GM12874 (cell line): ENCODE measurements at regions not wholly inside any gene's neighbourhood (a gene's known extent, or its start where the extent isn't known, plus 50 kb on each side); places are given as distances from the start of the nearest gene placed in this dataset.

ENCODE experiments used
- CTCF ChIP-seq: IDR thresholded peaks from 2 replicates; pipeline ENCODE4 v1.5.1; 2011; ENCODE audit warnings: low read depth, mild to moderate bottlenecking, control low read depth, low read length, moderate library complexity; ENCODE audit not compliant: insufficient read depth

- TF ChIP-seq CTCF, result no peak
These were observed 148.4 kb downstream of the C5orf15 start for GRCh38 chr5:133819977-133820471.

- TF ChIP-seq CTCF, result no peak
These were observed 149.4 kb downstream of the C5orf15 start for GRCh38 chr5:133818869-133819600.

- TF ChIP-seq CTCF, result no peak
These were observed 150.4 kb downstream of the C5orf15 start for GRCh38 chr5:133818031-133818431.

- TF ChIP-seq CTCF, result no peak
These were observed 151.0 kb downstream of the C5orf15 start for GRCh38 chr5:133817456-133817855.

- TF ChIP-seq CTCF, result no peak
These were observed 151.6 kb downstream of the C5orf15 start for GRCh38 chr5:133816791-133817190.

GRCh38 chr5:133814152-133814551, 154.3 kb downstream of the C5orf15 start:
- TF ChIP-seq CTCF, result no peak

GRCh38 chr5:133811168-133811567, 157.3 kb downstream of the C5orf15 start:
- TF ChIP-seq CTCF, result no peak
